CD1c-positive myeloid dendritic cell (primary cell): ENCODE measurements at regions not wholly inside any gene's neighbourhood (a gene's known extent, or its start where the extent isn't known, plus 50 kb on each side); places are given as distances from the start of the nearest gene placed in this dataset.

Experiments used
- DNase-seq: peaks from one replicate; pipeline ENCODE4 v3.0.0-alpha.2; 2016; ENCODE audit errors: extremely low spot score

DNA sequence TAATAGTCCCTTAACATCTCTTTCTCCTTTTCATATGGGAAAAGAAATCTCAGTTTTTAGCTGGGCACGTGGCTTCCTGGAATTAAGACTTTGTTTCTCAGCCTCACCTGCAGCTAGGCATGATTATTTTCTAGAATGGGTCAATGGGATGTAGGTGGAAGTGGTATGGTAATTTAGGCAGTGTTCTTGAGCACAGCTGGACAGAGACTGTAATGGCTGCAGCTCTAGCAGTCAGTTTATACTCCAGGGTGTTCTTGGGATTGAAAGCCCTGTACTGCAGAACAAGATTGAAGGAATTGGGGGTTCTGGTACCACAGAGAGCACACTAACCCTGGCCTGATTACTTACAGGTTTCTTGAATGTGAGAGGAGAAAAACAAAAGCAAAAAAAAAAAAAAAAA, 455.9 kb upstream of the ZNF608 start:
- DNase-seq: no peak

DNA sequence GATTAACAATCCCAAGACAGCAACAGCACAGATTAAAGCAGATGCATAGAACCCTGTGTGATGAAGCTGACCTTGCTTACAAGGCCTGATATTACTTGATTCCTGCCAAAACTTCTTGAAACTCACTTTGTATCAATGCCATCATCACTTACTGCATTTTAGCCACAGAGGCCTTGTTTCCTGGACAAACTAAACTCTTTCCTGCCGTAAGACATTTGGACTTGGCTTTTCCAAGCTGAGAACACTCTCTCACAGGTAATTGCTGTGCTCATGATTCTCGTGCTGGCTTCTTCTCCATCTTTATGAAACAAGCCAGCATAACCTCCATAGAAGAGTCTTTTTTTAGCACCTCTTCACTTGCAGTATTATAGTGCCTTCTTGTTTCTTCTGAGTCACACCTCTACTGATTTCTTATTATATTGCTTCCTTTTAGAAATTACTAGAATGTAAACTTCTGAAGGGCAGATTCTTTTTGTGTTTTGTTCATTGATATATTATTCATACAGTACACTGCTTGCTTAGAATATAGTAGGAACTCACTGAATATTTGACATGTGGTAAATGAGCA, 456.5 kb upstream of the ZNF608 start:
- DNase-seq: no peak

DNA sequence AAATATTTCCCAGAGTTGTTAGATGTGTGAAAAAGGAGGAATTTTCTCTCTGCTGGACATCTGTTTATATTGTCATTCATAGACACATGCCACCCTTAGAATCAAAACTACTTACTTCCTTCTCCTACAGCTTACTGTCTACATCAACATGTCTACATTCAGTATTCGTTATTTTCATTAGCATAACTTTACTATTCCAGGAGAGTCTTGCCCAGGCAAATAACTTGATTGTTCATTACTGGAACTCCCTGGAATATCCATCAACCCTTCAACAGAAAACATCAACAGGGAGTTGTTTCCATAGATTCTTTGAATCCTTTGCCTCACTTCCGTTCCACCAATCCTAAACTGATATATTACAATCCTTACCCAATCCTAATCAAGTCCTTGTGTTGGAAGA, 457.5 kb upstream of the ZNF608 start:
- no peak for DNase-seq

DNA sequence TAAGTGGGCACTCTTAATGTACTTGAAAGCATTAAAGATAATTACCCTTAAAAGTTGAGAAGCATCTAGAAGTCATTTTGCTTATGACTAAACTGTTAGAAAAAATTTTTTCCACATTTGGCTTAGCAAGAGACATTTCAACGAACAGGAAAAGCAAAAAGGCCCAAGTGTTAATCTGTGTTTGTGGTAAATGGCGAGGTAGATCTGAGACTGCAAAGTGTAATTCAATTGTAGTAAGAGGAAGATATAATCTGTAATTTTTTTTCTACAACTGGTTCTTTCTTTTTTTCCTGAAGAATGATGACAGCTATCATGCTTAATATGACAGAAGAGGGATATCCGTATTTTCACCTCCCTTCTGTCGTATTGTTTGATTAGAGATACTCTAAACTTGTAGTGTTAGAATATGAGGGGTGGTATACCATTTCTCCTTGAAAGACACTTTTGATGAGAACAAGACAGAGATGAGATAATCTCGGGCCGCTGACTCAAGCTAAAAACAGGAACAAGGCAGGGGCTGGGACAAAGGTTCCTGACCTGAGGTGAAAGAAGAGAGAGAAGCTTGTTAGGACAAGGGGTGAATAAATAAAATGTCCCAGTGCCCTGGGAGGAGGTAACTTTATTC, 459.3 kb upstream of the ZNF608 start:
- no peak for DNase-seq

DNA sequence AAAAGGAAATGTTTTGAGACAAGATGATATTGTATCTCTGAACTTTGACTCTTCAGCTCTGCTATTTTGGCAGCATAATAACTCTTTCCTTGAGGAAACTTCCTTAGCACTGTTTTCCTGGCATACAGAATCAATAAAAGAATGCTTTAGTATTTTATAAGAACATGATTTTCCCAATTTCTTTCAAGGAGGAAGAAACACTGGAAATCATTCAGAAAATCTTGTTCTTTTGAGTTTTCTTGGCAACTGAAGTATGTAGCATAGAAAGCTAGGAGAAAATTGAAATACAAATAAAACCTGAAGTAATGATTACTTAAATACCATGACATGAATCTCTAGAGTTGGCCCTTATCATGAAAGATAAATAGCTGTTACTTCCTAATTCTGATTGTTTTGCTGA, 461.4 kb upstream of the ZNF608 start:
- DNase-seq: no peak

DNA sequence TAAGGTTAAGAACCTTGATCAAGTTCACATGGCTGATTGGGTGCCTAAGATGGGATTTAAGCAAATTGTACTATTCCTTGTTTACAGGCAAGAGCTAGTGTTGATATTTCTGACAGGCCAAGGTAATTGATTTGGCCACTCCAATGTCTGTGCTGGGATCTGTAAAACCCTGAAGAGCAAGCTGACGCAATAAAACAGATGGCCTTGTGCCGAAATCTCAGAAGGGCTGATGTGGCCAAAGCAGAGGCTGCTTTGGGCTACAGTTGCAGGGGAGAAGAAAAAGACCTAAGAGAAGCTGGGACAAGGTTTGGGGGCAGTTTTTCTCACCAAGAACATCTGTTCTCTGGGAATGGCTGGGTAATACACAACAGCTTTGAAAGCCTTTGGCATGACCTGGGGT, 463.2 kb upstream of the ZNF608 start:
- no peak for DNase-seq

DNA sequence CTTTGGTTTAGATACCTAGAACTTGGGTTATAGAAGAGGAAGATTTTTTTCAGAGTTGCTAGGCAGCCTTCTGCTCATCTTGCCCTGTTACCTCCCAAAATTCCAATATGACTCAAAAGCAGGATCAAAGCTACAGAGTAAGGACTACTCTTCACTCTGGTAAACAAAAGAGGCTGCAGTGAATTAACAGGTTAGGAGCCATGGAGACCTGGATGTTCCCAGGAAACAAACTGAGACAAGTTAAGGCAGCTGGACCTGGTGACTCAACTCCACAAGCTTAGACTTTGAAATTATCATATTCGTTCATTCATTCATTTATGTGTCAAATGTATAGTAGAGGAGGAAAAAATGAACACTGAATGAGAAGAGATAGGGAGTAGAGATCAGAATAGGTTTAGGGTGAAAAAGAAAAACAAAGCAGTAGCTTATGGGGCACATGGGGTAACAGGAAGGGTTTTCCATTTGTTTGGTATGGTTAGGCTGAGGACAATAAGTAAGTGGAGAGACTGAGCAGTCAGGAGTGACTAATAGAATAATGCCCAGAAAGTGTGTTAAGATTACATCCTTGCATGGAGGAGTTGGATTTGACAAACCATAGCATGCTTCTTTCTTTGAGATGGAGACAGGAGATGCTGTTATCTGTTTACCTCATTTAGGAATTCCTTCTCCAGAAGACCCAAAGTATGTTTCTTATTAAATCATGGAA, 464.0 kb upstream of the ZNF608 start:
- no peak for DNase-seq

DNA sequence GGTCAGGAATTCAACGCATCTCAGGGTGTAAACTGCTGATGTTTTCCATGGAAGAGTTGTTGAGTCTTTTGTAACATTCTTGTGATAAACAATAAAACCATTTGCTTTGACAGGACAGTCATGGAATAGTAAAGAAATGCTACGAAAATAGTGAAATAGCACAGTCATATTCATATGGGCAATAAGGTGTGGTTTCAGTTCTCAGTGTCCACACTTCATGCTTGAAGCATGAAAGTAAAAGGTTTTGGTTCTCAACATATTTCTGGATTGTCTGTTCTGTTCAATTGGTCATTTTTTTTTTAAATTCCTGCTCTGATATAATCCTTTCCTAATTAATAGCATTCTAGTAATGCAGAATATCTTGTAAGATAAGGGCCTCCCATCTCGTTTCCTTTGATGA, 467.6 kb upstream of the ZNF608 start:
- DNase-seq: no peak

DNA sequence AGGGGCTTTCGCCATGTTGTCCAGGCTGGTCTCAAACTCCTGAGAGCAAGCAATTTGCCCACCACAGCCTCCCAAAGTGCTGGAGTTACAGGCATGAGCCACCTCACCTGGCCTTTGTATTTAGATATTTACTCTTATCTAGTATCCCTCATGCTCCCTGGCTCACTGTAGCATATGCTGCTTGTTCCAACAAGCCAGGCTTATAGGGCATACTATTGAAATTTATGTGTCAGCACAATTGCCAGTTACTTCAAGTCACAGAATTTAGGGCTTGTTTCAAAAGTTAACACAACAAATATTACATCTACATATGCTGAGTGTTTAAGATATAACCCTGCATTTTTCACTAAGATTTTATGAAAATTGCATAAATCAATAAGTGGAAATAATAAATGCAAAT, 469.2 kb upstream of the ZNF608 start:
- no peak for DNase-seq

DNA sequence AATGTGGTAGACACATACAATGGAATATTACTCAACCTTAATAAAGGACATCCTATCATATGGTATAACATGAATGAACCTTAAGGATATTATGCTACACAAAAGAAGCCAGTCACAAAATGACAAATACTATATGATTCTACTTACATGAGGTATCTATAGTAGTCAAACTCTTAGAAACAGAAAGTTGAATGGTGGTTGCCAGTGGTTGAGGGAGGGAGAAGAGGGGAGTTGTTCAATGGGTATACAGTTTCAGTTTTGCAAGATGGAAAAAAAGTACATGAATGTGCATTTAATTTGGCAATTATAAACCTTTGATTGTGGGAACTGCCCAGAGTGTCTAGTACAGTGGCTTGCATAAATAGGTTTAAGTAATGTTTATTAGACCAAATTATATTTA, 473.3 kb upstream of the ZNF608 start:
- no peak for DNase-seq

DNA sequence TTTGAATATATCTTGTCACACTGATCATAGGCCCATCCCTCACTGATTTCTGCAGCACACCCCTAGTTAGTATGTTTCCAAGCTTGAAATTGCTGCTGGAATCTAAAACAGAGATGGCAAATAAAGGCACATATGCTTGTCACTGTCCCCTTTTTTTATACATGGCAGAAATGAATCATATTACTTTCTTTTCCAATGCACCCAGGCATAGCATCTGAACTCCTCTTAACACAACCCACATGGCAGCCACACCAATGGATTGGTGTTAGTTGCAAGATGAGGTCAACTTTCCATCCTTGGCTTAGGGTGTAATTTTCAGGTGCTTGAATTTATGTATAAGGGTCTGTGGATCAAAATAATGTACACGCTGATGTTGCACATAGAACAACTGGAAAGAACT, 473.8 kb upstream of the ZNF608 start:
- no peak for DNase-seq

DNA sequence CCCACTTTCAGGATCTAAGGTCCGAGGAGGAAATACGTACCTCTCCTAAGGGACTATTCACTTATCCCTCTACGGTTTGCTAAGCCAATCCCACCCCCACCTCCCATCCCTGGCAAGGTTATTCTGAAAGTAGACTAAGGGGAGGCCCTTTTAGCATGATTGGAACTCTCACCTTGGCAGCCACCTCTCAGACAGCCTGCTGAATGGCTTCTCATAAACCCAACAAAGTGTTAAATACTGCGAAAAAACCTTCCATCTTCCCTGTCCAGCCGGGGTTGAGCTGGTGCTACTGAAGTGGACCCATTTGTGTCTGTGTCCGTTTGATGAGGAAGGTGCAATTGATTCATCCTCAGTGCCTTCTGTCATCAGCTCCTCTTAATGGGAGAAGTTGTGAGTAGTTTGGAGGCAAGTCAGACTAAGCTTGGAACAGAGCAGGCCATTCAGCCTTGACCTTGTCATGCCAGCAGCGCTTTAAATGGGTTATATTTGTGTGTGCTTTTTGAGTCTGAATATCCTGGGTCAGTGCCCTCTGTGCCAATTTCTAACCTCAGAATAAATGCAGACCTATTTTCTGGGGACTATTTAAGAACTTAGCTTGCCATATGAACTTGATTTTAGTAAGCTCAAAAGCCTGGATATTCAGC, 476.3 kb upstream of the ZNF608 start:
- no peak for DNase-seq

DNA sequence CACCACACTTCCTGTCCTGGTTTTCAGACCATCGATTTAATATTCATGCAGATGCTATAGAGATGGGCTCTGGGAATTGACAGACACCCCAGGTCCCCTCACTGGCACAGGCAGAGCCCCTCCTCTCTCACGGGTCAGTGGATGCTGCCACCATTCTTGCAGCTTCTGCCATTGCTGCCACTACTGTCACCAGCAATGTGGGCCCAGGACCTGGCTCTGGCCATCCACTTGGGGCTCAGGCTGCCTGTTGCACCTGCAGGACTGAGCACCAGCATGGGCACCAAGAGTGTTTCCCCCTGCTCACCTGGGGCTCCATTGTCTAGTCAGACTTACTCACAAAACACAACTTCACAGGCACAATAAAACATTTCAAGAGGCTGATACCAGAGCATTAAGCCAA, 479.0 kb upstream of the ZNF608 start:
- DNase-seq: no peak

DNA sequence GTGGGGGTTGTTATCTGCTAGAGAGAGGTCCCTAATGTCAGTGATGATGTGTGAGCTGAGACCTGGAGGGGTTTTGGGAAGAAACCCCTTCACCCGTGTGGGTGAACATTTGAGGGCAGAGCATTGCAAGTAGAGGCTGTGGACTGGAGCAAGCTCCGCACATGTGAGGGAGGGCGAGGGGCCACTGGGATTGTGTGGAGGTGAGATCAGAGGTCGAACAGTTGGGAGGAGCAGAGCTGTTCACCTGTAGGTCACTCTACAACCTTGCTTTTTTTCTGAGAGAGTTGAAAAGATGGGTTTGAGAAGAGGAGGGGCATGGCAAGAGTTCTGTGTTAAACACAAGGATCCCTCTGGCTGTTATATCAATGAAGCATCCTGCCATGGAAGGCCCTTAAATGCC, 480.4 kb upstream of the ZNF608 start:
- no peak for DNase-seq

DNA sequence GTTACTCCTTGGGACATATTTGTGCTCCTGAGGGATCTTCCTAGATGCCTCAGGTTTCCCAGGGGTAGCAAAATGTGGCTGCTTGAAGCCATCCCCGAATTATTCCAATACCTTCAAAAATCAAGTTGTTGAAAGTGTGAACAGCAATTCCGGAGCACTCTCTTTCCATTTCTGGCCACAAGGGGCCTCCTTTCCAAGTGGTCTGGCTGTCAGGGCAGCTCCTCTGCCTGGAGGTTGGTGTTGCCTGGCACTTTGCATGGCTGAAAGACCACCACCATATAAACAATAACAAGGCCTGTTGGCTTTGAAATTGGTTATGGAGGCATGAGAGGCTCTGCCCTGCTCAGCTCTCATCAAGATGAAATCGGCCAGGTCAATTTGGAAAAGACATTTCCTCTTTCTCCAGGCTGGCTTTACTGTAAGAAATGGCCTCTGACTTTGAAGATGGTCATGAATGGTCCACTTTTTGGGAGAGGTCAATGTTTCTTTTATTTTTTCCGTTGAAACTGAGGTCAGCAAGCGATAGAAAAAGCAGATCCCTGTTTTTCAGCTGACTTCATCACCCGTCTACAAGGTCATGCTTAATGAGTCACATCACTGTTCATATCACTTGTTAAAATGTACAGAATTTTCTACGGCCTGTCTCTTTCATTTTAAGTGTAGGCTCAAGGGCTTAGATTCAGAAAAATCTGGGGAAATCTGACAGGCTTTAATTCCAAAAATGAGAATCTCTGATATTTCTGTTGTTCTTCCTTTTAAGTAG, 481.1 kb upstream of the ZNF608 start:
- no peak for DNase-seq

DNA sequence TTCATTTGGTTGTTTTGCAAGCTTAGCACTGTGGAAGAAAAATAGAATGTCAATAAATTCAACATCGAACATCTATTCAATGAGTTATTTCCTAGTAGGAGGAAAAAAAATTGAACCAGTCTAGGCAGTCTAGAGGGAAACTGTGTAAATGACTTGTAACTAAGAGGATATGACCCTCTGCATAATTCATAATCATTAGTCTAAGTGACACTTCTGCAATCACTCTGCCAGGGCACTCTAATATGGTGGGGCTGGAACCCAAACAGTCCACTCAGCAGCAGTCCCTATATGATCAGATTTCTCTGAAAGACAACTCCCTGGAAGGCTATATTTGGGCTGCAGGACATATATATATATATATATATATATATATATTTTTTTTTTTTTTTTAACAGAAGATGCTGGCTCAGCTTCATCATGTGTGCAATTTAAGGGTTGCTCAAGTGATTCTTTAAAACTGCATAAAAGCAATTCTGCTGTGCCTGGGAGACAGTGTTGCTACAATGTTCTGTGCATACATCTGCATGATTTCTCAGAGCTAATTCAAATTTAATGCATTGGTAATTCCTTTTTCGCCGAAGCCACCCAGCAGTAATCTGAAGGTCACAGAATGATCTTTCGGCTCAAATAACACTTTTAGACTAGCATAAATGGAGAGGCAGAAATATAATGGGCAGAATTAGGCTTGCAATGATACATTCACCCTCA, 482.1 kb upstream of the ZNF608 start:
- DNase-seq: no peak

DNA sequence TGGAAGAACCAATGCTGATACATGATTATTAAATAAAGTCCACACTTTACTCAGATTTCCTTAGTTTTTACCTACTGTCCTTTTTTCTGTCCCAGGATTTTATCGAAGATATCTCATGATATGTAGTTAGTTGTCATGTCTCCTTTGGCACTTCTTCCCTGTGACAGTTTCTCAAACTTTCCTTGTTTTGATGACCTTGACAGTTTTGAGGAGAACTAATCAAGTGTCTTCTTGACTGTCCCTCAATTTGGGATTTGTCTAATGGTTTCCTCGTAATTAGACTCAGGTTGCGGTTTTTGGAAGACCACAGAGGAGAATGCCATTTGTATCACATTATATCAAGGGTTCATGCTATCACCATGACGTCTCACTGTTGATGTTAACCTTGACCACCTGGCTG, 483.1 kb upstream of the ZNF608 start:
- DNase-seq: no peak

DNA sequence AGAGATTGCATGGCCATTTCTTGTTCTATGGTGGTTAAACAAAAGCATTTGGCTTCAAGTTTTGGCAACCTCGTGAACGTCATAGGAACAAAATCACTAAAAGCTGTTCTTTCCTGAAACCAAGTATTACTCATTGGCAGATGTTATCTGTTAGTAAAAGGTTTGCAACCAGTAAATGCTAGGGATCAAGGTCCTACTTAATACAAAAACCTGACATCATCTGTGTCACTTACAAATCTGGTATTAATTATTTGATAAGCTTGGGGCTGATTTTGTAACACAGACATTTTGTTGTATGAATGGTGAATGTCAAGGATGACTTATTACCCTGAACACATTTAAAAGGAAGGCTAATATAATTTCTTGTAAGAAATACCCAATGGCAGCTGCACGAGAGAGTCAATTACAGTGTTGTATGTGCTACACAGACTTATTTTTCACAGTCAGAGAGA, 486.4 kb upstream of the ZNF608 start:
- no peak for DNase-seq

DNA sequence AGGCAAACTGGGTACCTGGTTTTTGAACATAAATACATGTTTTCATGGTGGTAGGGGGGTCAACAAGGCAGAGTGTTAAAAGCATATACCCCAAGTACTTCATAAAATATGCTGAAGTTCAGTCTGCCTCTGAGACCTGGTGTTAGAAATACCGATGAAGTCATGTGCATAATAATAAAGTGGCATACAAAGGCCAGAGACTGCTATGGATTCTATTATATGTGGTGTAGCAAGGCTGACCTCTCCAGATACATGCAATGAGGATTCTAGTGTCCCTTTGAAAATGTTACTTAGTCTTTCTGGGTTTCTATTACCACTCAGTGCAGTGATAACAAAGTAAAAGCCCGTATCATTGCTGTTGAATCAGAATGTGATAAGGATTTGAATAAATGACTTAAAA, 487.5 kb upstream of the ZNF608 start:
- DNase-seq: no peak

DNA sequence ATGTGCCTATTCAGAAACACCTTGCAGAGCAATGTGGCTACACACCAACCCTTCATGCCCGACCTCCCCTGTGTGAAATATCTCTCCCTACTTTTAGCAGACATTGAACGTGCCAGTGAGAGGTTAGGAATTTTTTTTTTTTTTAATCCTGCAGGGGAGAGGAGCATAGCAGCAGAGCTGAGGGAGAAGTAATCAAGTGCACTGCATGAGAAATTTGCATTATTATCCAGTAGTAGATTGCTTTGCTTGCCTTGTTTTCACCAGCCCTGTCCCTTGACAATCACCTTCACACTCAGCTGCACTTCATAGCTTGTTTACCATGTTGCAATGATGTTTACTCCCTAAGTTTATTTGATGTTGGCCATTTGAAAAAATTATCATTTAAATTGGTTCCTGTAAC, 489.6 kb upstream of the ZNF608 start:
- DNase-seq: no peak

DNA sequence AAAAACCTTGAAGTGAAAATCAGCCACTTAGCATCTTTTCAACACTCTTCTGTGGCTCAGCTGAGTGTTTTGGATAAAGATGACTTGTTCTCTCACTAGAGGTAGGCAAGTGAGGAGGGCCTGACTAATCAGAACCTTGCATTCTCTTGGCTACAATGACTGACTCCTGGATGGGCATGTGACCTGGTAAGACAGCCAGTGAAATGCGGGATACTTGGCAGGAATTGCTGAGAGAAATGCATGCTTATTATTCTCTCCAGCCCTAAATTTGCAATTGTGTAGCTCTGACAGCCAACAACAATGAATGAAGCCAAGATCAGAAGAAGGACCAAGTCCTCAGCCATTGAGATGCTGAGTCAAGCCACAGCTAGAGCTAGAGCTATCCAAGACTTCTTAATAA, 490.5 kb upstream of the ZNF608 start:
- no peak for DNase-seq

DNA sequence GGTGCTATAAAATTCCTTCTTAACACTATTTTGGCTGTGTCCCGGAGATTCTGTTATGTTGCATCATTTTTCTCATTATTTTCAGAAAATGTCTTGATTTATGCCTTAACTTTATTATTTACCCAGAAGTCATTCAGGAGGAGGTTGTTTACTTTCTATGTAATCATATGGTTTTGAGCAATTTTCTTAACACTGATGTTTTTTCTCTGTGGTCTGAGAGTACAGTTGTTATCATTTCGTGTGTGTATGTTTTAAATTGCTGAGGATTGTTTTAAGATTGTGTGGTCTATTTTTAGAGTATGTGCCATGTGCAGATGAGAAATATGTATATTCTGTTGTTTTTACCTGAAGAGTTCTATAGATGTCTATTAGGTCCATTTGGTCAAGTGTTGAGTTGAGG, 498.1 kb upstream of the ZNF608 start:
- no peak for DNase-seq
